Ecto neural progenitor cell (in vitro differentiated cells): ENCODE measurements at regions not wholly inside any gene's neighbourhood (a gene's known extent, or its start where the extent isn't known, plus 50 kb on each side); places are given as distances from the start of the nearest gene placed in this dataset.

ENCODE experiments used
- DNase-seq: peaks from one replicate; pipeline ENCODE4 v3.0.0-alpha.2; 2018; ENCODE audit warnings: low spot score

DNA sequence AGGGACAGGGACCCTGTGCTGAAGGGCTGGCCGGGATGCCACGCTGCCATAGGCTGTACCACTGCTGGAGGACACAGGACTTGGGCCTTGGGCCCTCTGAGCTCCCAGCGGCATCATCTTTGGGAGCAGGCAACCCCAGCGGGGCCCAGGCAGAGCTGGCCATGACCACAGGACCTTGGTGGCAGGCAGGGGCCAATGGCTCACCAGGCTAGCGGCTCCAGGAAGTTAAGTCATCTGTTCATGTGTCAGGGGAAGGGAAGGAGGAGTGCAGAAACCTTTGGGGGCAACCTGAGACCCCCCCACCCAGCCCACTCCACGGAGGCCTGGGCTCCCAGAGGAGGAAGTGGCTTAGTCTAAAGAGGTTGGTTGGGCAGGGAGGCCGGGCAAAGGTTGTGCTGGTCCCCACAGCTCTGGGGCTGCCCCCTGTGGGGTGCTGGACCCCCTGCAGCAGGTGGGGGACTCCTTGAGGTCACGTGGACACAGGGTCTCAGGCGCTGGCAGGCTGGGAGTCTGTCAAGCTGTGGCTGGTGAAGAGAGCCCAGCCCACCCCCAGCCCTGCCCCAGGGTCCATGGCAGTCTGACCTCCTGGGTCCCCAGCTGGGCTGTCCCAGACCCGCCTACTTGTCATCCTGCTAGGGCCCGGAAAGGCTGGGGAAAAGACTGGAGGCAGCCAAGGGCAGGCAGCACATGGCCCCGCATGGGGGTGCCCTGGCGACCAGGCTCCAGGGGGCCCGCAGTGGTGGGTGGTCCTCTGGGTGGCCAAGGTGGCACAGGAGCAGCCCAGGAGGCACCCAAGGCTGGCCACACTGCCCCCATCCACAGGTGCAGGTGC lies 184.3 kb downstream of the IGLL1 start:
- no peak for DNase-seq

DNA sequence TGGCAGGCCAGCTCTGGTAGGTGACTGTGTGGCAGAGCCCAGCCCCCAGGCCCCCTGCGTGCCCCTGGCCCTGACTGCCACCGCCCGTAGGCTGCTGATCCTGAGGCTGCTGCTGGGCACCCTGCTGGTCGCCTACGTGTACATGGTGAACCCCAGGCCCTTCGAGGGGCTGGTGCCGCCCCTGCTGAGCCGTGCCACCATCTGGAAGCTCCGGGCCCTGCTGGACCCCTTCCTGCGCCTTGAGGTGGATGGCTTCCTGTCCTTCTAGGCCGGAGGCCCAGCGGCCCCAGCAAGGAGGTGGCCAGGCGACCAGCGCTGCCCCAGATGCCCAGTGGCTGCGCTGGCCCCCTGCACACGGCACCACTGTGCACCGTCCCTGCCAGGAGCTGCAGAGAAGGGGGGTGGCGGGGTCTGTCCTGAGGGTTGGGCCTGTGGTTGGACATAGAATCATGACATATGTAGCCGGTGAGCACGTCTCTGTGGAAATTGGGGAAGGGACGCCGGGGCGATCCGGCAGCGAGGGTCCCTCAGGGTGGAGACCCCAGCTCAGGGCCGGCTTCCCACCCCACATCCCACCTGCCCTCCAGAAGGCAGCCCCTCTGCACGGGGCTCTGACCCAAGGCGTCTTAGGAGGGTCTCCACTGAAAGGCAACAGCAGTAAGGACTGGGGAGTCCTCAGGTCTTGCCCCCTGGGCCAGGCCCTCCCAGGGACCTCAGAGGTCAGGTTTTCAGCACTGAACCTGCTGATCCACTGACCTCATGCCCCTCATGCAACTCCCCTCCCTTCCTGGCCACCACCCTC lies 185.4 kb downstream of the IGLL1 start:
- DNase-seq, result no peak

DNA sequence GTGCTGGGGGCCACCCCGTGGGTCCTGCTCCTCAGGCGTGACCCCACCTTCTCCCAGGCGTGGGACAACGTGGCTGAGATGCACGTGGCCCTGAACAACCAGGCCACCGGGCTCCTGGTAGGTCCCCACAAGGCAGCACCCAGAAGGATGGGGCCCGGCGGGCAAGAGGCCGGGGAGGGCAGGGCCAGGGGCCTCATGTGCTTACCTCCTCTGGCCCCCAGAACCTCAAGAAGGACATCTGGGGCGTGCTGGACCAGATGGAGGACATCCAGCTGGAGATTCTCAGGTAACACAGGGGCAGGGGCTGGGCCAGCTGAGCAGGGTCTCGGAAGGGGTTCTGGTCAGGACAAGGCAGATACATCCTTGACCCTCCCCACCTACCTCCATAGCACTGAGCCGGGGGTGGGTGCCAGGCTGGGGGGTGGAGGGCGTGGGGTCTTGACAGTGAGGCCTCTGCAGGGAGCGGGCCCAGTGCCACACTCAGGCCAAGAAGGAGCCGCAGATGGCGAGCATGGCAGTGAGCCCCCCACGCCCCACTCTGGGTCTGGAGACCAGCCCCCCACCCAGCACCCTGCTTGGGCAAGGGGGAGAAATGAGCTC lies 186.3 kb downstream of the IGLL1 start:
- DNase-seq, result peak; percentile 37

DNA sequence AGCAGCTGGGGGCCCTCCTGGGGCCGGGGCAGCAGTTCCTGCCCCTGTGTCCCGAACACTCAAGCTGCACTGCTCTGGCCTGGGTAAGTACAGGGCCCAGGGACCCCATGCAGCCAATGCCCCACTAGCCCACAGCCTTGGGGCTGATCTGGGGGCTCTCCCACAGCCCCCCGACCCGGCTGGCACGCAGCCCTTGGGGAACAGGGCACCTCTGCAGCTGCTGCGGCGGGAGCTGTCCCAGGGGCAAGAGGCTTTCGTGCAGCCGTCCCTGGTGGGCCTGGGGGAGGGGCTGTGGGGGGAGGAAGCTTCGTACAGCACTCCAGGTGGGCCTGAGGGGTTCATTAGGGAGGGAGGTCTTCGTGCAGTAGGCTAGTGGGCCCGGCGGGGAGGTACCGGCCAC lies 186.9 kb downstream of the IGLL1 start:
- peak; percentile 28 for DNase-seq

DNA sequence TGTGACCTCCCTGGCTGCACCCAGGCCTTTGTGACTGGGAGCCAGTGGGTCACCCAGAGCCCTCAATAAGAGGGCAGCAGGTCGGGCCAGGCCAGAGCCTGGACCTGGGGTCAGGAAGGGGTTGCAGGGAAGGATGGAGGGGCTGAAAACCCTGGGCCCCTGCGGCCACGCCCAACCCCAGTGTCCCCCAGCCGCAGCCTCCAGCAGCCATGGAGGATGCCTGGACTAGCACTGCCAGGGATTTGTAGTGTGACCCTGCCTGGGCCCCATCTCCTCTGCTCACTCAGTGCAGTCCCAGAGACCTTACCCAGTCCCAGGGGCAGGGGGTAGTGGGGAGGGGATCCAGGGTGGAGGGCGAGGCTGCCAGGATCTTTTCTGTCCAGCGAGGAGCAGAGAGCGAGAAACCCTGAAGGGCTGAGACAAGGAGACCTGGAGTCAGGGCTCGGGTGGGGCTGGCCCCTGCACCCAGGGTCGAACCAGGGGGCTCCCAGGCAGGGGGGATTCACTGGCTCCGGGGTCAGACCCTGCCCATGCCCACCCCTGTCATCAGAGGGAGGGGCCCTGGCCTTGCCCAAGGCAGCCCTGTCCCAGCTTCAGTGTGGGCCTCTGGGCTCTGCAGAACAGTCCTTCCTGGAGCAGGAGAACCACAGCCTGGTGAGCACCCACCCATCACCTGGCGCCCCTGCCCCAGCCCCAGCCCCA lies 187.5 kb downstream of the IGLL1 start:
- DNase-seq, result no peak

DNA sequence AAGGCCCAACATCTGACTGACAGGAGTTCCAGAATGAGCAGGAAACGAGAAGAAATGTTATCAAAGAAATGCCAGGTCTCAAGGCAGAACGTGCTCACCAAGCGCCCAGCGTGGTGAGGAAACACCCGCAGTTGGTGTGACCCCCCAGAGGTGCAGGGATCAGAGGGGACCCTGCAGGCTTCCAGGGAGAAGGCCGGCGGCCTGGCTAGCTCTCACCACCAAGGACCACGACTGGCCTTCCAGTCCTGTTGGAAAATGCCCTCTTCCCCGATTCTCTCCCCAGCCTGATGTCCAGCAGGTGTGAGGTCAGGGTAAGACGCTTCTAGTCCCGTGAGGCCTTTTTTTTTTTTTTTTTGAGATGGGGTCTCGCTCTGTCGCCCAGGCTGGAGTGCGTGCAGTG lies 189.1 kb downstream of the IGLL1 start:
- DNase-seq, result peak; percentile 29

DNA sequence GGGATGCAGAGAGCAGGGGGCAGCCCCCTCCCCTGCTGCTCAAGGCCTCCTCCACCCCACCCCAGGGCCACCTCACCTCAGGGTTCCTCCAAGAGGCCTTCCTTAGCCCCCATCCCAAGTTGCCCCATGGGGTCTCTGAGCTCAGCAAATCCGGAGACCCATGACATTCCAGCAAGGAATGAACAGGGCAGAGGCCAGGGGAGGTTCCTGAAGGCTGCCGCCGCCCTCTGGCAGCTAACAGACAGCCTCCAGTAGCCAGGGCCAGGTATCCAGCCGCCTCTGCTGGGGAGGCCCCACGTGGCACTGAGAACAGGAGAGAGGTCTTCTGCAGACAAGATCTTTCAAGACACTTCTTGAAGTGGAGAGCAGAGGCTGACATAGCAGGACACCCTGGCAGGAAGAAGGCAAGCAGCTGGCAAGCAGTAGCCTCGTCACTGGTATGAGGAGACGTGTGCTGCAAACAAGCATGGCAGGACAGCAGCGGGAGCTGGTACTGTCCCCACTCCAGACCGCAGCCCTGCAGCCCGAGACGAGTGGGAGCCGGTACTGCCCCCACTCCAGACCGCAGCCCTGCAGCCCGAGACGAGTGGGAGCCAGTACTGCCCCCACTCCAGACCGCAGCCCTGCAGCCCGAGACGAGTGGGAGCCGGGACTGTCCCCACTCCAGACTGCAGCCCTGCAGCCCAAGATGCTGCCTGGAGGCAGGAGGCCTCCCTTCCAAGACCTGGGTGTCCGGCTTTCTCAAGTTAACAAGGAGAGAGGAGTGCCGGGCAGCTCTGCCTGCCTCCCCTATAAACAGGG lies 190.6 kb downstream of the IGLL1 start:
- DNase-seq, result peak; percentile 62

DNA sequence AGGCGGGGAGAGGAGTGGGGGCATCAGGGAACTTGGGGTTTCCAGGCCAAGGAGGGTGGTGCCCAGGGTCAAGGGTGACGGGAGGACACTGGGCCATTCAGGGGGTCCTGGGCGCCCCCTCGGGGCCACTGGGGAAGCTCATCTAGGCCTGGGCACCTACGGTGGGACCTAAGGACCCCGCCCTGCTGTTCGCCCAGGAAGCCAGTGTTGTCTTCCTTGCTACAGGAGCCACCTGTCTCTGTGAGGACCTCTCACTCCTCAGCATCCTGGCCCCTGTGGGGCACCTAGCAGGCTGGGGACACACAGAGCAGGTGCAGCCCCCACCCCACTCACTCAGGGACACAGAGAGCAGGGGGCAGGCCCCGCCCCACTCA lies 191.6 kb downstream of the IGLL1 start:
- DNase-seq, result peak; percentile 48

DNA sequence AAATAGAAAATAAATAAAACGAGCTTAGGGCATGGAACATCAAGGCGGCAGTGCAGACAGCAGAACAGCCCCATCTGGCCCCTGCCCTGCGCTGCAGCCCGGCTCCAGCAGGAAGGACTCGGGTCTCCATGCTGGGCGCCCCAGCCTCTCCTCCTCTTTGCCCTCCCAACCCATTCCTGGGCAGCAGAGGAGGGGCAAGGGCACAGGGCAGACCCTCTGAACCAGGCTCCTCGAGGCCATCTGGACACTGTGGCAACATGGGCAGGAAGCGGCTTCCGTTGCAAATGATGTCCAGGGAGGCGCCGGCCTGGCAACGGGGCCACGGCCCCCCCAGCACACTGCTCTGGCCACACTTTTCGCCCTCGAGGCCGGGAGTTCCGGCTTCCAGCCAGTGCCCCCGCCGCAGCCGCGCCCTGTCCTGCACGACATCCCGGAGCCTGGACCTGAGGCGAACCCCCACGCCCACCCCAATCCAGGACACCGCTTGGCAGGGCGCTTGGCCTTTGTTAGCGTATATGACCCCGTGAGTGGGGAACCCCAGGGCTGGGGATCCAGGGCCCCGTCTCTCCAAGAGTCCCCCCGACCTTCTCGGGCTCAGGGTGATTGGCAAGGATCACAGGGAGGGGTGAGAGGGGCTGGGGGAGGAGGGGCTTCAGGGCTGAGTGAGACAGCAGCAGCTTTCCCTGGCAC lies 192.1 kb downstream of the IGLL1 start:
- DNase-seq, result no peak

DNA sequence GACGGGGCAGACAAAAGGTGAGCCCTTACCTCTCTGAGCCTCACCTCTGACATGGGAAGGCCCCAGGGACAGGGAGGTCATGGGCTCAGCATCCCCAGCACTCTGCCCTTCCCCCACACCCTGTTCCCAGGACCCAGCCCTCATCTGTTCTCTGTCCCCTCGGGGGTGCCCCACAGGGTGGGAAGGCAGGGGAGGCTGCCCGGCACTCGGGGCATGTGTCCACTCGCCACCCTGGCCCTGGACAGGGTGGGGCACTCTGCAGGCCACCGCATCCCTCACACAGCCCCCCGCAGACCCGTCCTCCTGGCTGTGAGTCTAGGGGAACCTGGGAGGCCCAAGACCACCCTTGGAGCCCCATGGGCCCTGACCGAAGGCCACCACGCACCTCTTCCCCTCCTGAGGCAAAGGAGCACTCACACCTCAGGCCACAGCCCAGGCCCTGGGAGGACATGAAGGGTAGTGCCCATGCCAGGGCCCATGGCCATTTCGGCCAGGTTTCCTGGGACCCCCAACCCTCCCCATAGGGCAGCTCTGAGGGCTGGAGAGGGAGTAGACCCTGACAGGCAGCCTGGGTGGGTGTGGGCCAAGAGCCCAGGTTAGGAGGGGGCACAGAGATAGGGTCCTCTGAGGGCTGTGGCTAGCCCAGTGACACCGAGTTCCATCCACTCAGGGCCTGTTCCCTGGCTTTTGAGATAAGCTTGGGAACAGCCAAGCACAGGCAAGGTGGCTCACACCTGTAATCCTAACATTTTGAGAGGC lies 193.1 kb downstream of the IGLL1 start:
- DNase-seq, result no peak

DNA sequence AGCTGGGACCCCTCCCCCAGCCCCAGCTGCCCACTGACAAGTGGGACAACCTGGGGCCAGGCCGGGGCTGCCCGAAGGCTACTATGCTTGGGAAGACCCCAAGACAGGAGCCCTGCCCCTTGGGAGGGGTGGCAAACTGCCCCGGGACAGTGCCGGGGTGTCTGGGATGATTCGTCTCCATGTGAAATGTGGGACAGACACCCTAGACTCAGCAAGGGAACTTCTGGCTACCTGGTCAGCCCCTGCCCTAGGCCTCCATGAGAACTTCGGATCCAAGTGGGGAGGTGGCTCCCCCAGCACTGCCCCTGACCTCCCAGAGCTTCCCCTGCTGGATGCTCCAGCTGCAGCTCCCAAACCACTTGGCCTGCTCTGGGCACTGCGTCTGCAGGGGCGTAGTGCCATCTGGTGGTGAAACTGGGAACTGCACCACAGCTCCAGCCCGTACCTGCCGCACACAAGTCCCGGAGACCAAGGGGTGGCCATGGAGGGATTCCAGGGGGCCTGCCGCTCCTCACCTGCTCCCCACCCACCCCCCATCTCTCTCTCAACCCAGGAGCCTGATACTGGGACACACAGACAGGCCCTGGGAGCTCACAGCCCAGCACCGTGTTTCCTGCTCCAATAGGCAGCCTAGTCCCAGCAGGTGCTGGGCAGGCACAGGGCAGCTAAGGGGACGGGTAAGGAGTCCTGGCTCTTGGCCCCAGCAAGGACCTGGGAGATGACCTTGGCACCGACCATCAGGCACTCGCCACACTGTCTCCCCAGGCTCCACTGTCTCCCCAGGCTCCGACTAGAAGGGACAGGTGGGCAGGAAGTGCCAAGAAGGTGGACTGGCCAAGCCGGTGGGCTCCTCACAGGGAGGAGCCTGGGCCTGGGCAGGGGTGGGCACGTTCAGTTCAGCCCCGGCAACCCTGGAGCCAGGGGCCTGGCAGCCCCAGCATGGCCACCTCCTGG lies 194.1 kb downstream of the IGLL1 start:
- DNase-seq, result peak; percentile 92

DNA sequence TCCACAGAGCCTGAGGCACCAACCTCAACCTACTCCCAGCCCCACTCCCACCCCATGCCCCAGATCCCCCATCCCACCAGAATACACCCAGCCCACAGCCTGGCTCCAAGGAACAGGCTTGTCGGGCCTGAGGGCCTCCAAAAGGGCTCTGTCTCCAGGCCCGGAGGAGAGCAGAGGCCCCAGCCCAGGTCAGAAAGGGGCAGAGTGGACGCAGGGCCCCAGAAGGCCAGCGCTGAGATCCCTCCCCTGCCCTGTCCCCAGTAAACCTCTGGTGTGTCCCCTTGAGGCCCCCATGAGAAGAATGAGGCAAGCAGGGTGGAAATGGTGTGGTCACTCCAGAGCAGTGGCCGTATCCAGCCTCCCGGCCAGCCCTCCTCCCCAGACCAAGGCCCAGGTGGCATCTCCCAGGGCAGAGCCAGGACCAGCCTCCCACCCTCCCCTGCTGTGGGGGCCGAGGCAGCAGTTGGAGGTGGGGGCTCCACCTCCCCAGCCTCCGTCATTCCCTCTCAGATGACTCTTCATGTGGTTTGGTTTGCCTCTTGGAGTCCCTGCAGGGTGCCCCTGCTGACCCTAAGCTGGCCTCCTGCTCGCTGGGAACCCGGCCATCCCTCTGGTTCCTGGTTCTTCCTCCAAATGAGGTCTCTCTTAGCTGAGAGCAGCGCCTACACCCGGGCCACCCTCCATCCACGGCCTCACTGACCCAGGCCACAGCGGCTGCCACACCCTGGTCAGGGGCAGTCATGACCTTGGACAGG lies 195.0 kb downstream of the IGLL1 start:
- DNase-seq, result no peak

DNA sequence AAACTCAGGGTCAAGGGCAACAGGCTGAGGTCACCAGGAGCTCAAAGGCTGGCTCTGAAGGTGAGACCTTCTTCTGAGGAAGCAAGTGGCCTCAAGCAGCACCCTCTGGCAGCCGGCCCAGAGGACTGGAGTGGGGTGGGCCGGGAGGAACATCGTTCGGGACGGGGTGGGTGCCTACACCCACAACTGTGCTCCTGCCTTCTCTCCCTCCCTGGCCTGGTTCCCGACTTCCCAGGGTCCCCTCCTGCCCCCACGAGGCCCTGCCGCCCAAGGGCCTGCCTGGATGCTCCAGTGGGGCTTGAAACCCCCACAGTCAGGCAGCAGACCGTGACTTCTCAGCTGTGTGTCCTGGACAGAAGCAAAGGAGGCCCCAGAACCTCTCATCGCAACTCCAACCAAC lies 195.7 kb downstream of the IGLL1 start:
- DNase-seq, result no peak

DNA sequence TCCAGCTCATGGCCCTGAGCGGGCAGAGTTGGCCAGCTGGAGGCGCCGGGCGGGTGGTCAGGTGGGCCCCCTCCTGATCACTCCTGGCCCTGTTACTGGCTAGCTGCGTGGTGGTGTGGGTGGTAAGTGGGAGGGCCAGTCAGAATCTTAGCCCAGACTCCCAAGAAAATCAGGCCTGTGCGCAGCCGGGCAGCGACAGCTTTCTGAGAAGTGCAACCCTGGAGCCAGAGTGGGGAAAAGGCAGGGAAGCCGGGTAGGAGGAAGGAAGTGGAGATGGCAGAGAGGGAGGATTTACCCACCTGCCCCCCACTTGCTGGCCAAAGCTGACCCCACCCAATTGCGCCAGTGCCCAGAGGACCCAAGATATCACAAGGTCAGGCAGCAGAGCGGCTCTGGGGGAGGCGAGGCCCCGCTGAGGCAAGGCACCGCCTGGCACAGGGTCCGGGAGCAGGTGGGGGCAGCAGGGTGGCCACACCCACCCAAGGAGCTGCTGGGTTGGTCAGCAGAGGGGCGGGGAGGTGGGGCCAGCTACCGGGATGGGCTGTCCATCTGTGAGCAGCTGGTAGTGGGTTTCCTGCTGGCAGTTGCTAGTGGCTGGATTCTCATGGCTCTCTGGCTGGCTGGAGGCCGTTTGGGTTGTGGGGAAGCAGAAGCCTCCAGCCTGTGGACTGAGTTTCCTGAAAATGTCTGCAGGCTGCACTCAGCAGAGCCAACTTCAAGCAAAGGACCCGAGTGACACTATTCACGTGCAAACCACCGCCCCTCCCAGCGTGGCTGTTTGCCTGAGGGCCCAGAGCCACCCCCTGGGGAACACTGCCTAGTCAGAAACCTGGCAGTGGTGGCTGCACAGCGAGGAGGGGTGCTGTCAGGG lies 196.4 kb downstream of the IGLL1 start:
- peak; percentile 76 for DNase-seq

DNA sequence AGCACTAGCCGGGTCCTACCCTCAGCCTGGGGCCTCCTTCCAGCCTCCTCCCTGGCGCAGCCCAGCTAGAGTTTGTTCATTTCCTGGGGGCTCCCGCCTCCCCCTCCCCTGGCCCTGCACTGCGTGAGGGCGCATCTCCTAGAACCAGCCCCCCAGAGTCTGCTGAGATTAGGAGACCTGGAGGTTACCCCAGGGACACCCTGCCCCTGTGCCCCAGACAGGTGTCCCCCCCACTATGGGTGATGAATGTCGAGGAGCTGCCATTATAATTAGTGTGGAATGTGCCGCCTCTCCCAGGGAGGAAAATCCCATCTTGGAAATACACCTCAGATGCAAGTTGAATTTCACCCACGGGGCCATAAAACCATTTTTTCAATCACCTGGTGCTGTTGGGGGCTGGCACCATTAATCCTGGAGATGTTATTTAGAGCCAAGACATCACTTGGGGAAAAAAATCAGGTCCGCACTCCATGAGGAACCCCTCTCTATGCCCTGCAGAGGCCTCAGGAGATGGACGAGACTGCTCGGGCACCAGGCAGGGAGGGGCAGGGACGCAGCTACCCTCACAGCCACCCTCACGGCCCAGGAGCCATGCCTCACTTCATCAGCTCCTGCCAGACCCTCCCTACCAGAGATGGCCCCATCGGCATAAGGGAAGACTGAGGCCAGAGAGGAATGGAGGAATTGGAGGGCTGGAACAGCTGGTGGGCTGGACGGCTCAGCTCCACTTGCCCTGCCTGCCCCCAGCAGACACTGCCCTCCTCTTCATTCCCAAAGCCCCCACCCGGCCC lies 197.5 kb downstream of the IGLL1 start:
- DNase-seq, result no peak

DNA sequence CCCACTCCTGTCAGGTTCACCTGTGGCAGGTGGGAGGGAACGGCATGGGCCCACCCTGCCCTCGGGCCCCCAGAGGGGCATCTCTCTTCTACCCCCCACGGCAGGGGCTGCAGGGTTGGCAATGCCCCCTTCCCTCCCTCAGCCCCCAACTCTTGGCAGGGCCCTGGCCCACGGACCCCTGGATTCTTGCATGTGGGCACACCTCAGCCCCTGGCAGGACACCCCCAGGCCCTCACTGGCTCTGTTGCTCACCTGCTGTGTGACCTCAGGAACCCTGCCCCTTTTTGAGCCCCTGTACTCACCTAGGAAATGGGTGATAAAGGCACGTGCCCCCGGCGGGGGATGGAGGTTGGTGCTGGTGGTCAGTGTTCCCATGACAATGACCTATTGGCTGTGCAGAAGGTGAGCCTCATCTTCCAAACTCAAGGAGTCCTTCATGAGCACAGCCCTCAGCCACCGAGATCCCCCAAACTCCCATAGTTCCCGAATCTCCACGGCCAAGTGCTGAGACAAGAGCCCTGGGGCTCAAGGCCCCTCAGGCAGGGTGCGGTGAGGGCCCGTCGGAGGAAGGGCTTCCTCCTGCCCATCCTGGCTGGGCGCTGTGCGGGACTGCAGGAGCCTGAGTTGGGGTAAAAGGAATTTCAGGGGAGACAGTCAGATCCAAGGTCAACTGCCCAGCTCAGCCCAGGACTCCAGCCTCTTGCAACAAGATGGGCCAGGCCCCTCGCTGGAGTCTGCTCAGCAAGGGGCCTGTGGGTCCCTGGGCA lies 198.2 kb downstream of the IGLL1 start:
- no peak for DNase-seq
